ENCODE measurements at regions not wholly inside any gene's neighbourhood (a gene's known extent, or its start where the extent isn't known, plus 50 kb on each side); places are given as distances from the start of the nearest gene placed in this dataset.
"Not testable (repeated sequence)": the region's sequence is repeated elsewhere in the genome, so short reads cannot be mapped to it uniquely, and the experiment has no call there.

- H3K4me3 ChIP-seq (ENCODE audit: low read length) = peak overlapping the region; percentile 70
- no peaks in the 10 kb centered on the region for H3K36me3 ChIP-seq (ENCODE audit: control insufficient read depth, insufficient read depth, low read length, severe bottlenecking)
- peaks cover 56% of the 10 kb centered on the region for H3K4me1 ChIP-seq (ENCODE audit: control insufficient read depth, insufficient read depth, low read length)
- H3K27me3 ChIP-seq (replicated peaks; ENCODE audit: control insufficient read depth, insufficient read depth, low read length) = no peaks in the 10 kb centered on the region
- peak overlapping the region; percentile 90 for H3K9ac ChIP-seq (ENCODE audit: low read length)
- no peaks in the 10 kb centered on the region for H3K9me3 ChIP-seq (ENCODE audit: control insufficient read depth, low read length)
- DNase-seq (ENCODE audit: low read depth) = peak; percentile 94
Measured at GRCh38 chr14:30193845-30194501, 266.3 kb upstream of the PRKD1 start.

- no peaks in the 10 kb centered on the region for H3K9me3 ChIP-seq (ENCODE audit: control insufficient read depth, low read length)
- peaks cover 56% of the 10 kb centered on the region for H3K4me1 ChIP-seq (ENCODE audit: control insufficient read depth, insufficient read depth, low read length)
- no peaks in the 10 kb centered on the region for H3K36me3 ChIP-seq (ENCODE audit: control insufficient read depth, insufficient read depth, low read length, severe bottlenecking)
- peak overlapping the region; percentile 90 for H3K9ac ChIP-seq (ENCODE audit: low read length)
- peak overlapping the region; percentile 70 for H3K4me3 ChIP-seq (ENCODE audit: low read length)
- DNase-seq (ENCODE audit: low read depth) = peak; percentile 76
- H3K27me3 ChIP-seq (replicated peaks; ENCODE audit: control insufficient read depth, insufficient read depth, low read length) = no peaks in the 10 kb centered on the region
Measured at GRCh38 chr14:30194741-30195148, 267.1 kb upstream of the PRKD1 start.

- Histone ChIP-seq H3K4me3 (ENCODE audit: low read length) (peak overlapping the region; percentile 42), H3K9me3 (ENCODE audit: control insufficient read depth, low read length) (no peaks in the 10 kb centered on the region), H3K27me3 (replicated peaks; ENCODE audit: control insufficient read depth, insufficient read depth, low read length) (no peaks in the 10 kb centered on the region), H3K4me1 (ENCODE audit: control insufficient read depth, insufficient read depth, low read length) (peaks cover 50% of the 10 kb centered on the region), H3K9ac (ENCODE audit: low read length) (peak overlapping the region; percentile 90), H3K36me3 (ENCODE audit: control insufficient read depth, insufficient read depth, low read length, severe bottlenecking) (no peaks in the 10 kb centered on the region)
- peak; percentile 28 for DNase-seq (ENCODE audit: low read depth)
Measured at GRCh38 chr14:30195941-30196340, 268.3 kb upstream of the PRKD1 start.

- no peaks in the 10 kb centered on the region for H3K27me3 ChIP-seq (replicated peaks; ENCODE audit: control insufficient read depth, insufficient read depth, low read length)
- peaks cover 41% of the 10 kb centered on the region for H3K4me1 ChIP-seq (ENCODE audit: control insufficient read depth, insufficient read depth, low read length)
- no peaks in the 10 kb centered on the region for H3K9me3 ChIP-seq (ENCODE audit: control insufficient read depth, low read length)
- no peak overlapping the region for H3K9ac ChIP-seq (ENCODE audit: low read length)
- no peak for DNase-seq (ENCODE audit: low read depth)
- no peak overlapping the region for H3K4me3 ChIP-seq (ENCODE audit: low read length)
- no peaks in the 10 kb centered on the region for H3K36me3 ChIP-seq (ENCODE audit: control insufficient read depth, insufficient read depth, low read length, severe bottlenecking)
Measured at GRCh38 chr14:30196861-30197260, 269.2 kb upstream of the PRKD1 start.

- H3K36me3 ChIP-seq (ENCODE audit: control insufficient read depth, insufficient read depth, low read length, severe bottlenecking); H3K9me3 ChIP-seq (ENCODE audit: control insufficient read depth, low read length); H3K4me3 ChIP-seq (ENCODE audit: low read length); H3K27me3 ChIP-seq (replicated peaks; ENCODE audit: control insufficient read depth, insufficient read depth, low read length); H3K9ac ChIP-seq (ENCODE audit: low read length); DNase-seq (ENCODE audit: low read depth): not testable (repeated sequence)
- peaks cover 22% of the 10 kb centered on the region for H3K4me1 ChIP-seq (ENCODE audit: control insufficient read depth, insufficient read depth, low read length)
Measured at GRCh38 chr14:30198720-30199119, 271.1 kb upstream of the PRKD1 start.

DNA sequence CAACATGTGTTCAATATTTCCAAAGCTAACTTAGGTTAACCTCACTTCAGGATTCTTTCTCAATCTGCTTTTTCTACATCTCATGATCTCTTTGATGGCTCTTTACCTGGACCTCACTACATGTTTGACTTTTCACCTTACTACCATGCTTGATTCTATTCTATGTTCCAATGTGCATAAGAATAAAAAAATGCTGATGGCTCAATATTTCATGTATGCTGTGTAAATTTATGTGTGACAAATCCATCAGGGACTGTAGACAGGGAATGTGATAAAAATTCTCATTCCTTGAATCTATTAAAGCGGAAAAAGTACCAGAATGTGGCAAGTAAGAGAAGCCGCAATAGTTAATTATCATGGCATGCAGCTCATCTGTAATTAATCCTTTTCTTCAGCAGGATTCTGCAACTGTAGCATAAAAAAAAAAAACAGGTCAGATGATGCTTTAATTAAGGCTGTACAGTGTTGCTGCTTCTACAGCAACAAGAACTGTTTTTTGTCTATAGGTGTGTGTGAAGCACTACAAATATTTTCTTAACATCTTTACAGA is 276.9 kb upstream of the PRKD1 start:
- no peaks in the 10 kb centered on the region for H3K9me3 ChIP-seq (ENCODE audit: control insufficient read depth, low read length)
- no peak for DNase-seq (ENCODE audit: low read depth)
- H3K36me3 ChIP-seq (ENCODE audit: control insufficient read depth, insufficient read depth, low read length, severe bottlenecking) = no peaks in the 10 kb centered on the region
- no peak overlapping the region for H3K4me3 ChIP-seq (ENCODE audit: low read length)
- no peaks in the 10 kb centered on the region for H3K27me3 ChIP-seq (replicated peaks; ENCODE audit: control insufficient read depth, insufficient read depth, low read length)
- no peaks in the 10 kb centered on the region for H3K4me1 ChIP-seq (ENCODE audit: control insufficient read depth, insufficient read depth, low read length)
- no peak overlapping the region for H3K9ac ChIP-seq (ENCODE audit: low read length)

DNA sequence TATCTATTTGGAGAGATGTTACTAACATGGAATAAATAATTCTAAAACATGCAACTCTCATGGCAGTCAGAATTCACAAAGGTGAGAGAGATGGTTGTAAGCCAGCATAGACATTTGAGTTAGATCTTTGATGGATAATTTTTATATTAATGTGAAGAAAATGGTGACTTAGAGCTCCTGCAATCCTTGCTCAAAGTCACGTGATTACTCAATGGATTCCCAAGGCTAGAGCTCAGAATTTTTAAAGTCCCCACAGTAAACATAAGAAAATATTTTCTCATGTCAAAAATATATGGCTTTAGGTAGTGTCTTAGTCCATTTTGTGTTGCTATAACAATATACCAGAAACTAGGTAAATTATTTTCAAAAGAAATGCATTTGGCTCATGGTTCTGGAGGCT is 281.5 kb upstream of the PRKD1 start:
- Histone ChIP-seq H3K4me3 (ENCODE audit: low read length) (no peak overlapping the region), H3K4me1 (ENCODE audit: control insufficient read depth, insufficient read depth, low read length) (peaks cover 24% of the 10 kb centered on the region), H3K27me3 (replicated peaks; ENCODE audit: control insufficient read depth, insufficient read depth, low read length) (no peaks in the 10 kb centered on the region), H3K9ac (ENCODE audit: low read length) (no peak overlapping the region), H3K9me3 (ENCODE audit: control insufficient read depth, low read length) (no peaks in the 10 kb centered on the region), H3K36me3 (ENCODE audit: control insufficient read depth, insufficient read depth, low read length, severe bottlenecking) (no peaks in the 10 kb centered on the region)
- DNase-seq (ENCODE audit: low read depth) = no peak

DNA sequence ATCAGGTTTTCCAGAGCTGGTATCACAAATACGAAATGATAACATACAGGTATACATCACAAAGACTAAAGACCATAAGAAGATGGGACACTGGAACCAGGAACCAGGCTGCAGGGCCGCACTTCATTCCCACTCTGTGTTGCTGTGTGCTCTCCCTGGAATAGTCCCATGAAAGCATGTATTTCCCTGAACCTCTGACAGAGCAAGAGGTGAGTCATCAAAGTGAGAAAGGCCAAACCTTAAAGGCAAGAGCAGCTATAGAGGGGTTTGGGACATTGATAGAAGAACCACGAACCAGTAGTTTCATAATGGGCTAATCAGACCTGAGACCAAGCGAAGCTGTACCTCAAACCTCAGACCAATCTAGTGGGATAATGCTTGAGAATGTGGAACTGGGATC is 283.0 kb upstream of the PRKD1 start:
- Histone ChIP-seq H3K9me3 (ENCODE audit: control insufficient read depth, low read length) (no peaks in the 10 kb centered on the region), H3K27me3 (replicated peaks; ENCODE audit: control insufficient read depth, insufficient read depth, low read length) (no peaks in the 10 kb centered on the region), H3K4me3 (ENCODE audit: low read length) (no peak overlapping the region), H3K4me1 (ENCODE audit: control insufficient read depth, insufficient read depth, low read length) (peaks cover 27% of the 10 kb centered on the region), H3K36me3 (ENCODE audit: control insufficient read depth, insufficient read depth, low read length, severe bottlenecking) (no peaks in the 10 kb centered on the region), H3K9ac (ENCODE audit: low read length) (no peak overlapping the region)
- DNase-seq (ENCODE audit: low read depth) = no peak

GRCh38 chr14:30211326-30211725 is 283.7 kb upstream of the PRKD1 start:
- H3K9ac ChIP-seq (ENCODE audit: low read length) = peak overlapping the region; percentile 23

GRCh38 chr14:30214014-30214413 is 286.4 kb upstream of the PRKD1 start:
- peak overlapping the region; percentile 45 for H3K4me3 ChIP-seq (ENCODE audit: low read length)
- H3K9me3 ChIP-seq (ENCODE audit: control insufficient read depth, low read length) = no peaks in the 10 kb centered on the region
- H3K4me1 ChIP-seq (ENCODE audit: control insufficient read depth, insufficient read depth, low read length) = peaks cover 27% of the 10 kb centered on the region
- H3K36me3 ChIP-seq (ENCODE audit: control insufficient read depth, insufficient read depth, low read length, severe bottlenecking) = no peaks in the 10 kb centered on the region
- peak; percentile 30 for DNase-seq (ENCODE audit: low read depth)
- H3K27me3 ChIP-seq (replicated peaks; ENCODE audit: control insufficient read depth, insufficient read depth, low read length) = no peaks in the 10 kb centered on the region
- H3K9ac ChIP-seq (ENCODE audit: low read length) = peak overlapping the region; percentile 64

More at GRCh38 chr14:30211326-30211725, 283.7 kb upstream of the PRKD1 start:
- Histone ChIP-seq H3K9me3 (ENCODE audit: control insufficient read depth, low read length) (no peaks in the 10 kb centered on the region), H3K27me3 (replicated peaks; ENCODE audit: control insufficient read depth, insufficient read depth, low read length) (no peaks in the 10 kb centered on the region), H3K4me1 (ENCODE audit: control insufficient read depth, insufficient read depth, low read length) (peaks cover 27% of the 10 kb centered on the region), H3K4me3 (ENCODE audit: low read length) (no peak overlapping the region), H3K36me3 (ENCODE audit: control insufficient read depth, insufficient read depth, low read length, severe bottlenecking) (no peaks in the 10 kb centered on the region)
- DNase-seq (ENCODE audit: low read depth) = peak; percentile 19

GRCh38 chr14:30214461-30215090 is 286.9 kb upstream of the PRKD1 start:
- Histone ChIP-seq H3K9ac (ENCODE audit: low read length) (peak overlapping the region; percentile 64), H3K4me1 (ENCODE audit: control insufficient read depth, insufficient read depth, low read length) (peaks cover 27% of the 10 kb centered on the region), H3K27me3 (replicated peaks; ENCODE audit: control insufficient read depth, insufficient read depth, low read length) (no peaks in the 10 kb centered on the region), H3K36me3 (ENCODE audit: control insufficient read depth, insufficient read depth, low read length, severe bottlenecking) (no peaks in the 10 kb centered on the region), H3K9me3 (ENCODE audit: control insufficient read depth, low read length) (no peaks in the 10 kb centered on the region), H3K4me3 (ENCODE audit: low read length) (peak overlapping the region; percentile 45)
- peak; percentile 89 for DNase-seq (ENCODE audit: low read depth)
